ENCODE measurements at regions not wholly inside any gene's neighbourhood (a gene's known extent, or its start where the extent isn't known, plus 50 kb on each side); places are given as distances from the start of the nearest gene placed in this dataset.

- DNase-seq (ENCODE audit: low read depth), result no peak
- H2AFZ ChIP-seq (ENCODE audit: low read depth, low read length), result no peak overlapping the region
- no peak overlapping the region for H3K4me3 Mint-ChIP-seq (ENCODE audit: unreplicated experiment)
- no peak overlapping the region for H3K27ac Mint-ChIP-seq (ENCODE audit: unreplicated experiment)
- H3K9me3 ChIP-seq (ENCODE audit: insufficient read depth, low read depth, low read length), result no peaks in the 10 kb centered on the region
- no peak overlapping the region for H3K4me3 ChIP-seq (ENCODE audit: insufficient read depth, low read depth, low read length)
- H3K27me3 ChIP-seq (ENCODE audit: insufficient read depth, low read length), result no peaks in the 10 kb centered on the region
- no peaks in the 10 kb centered on the region for H3K9me3 Mint-ChIP-seq (ENCODE audit: unreplicated experiment)
- H3K27ac ChIP-seq (ENCODE audit: low read depth, low read length), result no peak overlapping the region
- H3K4me1 ChIP-seq (ENCODE audit: insufficient read depth, low read length), result no peaks in the 10 kb centered on the region
- no peak for TF ChIP-seq CTCF (IDR thresholded peaks at IDR 0.05; ENCODE audit: insufficient read depth, low read depth, low read length)
- no peak for TF ChIP-seq EZH2 (IDR thresholded peaks at IDR 0.05; ENCODE audit: insufficient read depth, low read length)
- H3K4me1 Mint-ChIP-seq (ENCODE audit: low read depth, unreplicated experiment), result peaks cover 8% of the 10 kb centered on the region
- H3K4me2 ChIP-seq (ENCODE audit: low read length), result no peak overlapping the region
- no peaks in the 10 kb centered on the region for H3K36me3 ChIP-seq (ENCODE audit: insufficient read depth, low read length)
- no peaks in the 10 kb centered on the region for H4K20me1 ChIP-seq (ENCODE audit: insufficient read depth, low read length)
- FAIRE-seq, result no peak
- H3K36me3 Mint-ChIP-seq (ENCODE audit: low read depth, unreplicated experiment), result no peaks in the 10 kb centered on the region
- no peaks in the 10 kb centered on the region for H3K27me3 Mint-ChIP-seq (ENCODE audit: low read depth, unreplicated experiment)
- no peaks in the 10 kb centered on the region for H3K79me2 ChIP-seq (ENCODE audit: insufficient read depth, low read length)
- no peak overlapping the region for H3K9ac ChIP-seq (ENCODE audit: low read length)
These were observed 757.0 kb downstream of the BRINP1 start for GRCh38 chr9:118612201-118612600.

GRCh38 chr9:118613996-118614395 lies 755.2 kb downstream of the BRINP1 start:
- Histone ChIP-seq H4K20me1 (ENCODE audit: insufficient read depth, low read length) (no peaks in the 10 kb centered on the region), H3K4me3 (ENCODE audit: insufficient read depth, low read depth, low read length) (no peak overlapping the region), H3K27me3 (ENCODE audit: insufficient read depth, low read length) (no peaks in the 10 kb centered on the region), H3K9ac (ENCODE audit: low read length) (no peak overlapping the region), H3K27ac (ENCODE audit: low read depth, low read length) (no peak overlapping the region), H2AFZ (ENCODE audit: low read depth, low read length) (no peak overlapping the region), H3K79me2 (ENCODE audit: insufficient read depth, low read length) (no peaks in the 10 kb centered on the region), H3K9me3 (ENCODE audit: insufficient read depth, low read depth, low read length) (no peaks in the 10 kb centered on the region), H3K36me3 (ENCODE audit: insufficient read depth, low read length) (no peaks in the 10 kb centered on the region), H3K4me2 (ENCODE audit: low read length) (no peak overlapping the region), H3K4me1 (ENCODE audit: insufficient read depth, low read length) (no peaks in the 10 kb centered on the region)
- Mint-ChIP-seq H3K27me3 (ENCODE audit: low read depth, unreplicated experiment) (no peaks in the 10 kb centered on the region), H3K4me3 (ENCODE audit: unreplicated experiment) (no peak overlapping the region), H3K27ac (ENCODE audit: unreplicated experiment) (no peak overlapping the region), H3K4me1 (ENCODE audit: low read depth, unreplicated experiment) (peaks cover 10% of the 10 kb centered on the region), H3K36me3 (ENCODE audit: low read depth, unreplicated experiment) (no peaks in the 10 kb centered on the region), H3K9me3 (ENCODE audit: unreplicated experiment) (no peaks in the 10 kb centered on the region)
- DNase-seq (ENCODE audit: low read depth) (no peak), FAIRE-seq (no peak)
- TF ChIP-seq EZH2 (IDR thresholded peaks at IDR 0.05; ENCODE audit: insufficient read depth, low read length) (no peak), CTCF (IDR thresholded peaks at IDR 0.05; ENCODE audit: insufficient read depth, low read depth, low read length) (no peak)

- no peak overlapping the region for H3K27ac ChIP-seq (ENCODE audit: low read depth, low read length)
- Mint-ChIP-seq H3K4me1 (ENCODE audit: low read depth, unreplicated experiment) (peaks cover 7% of the 10 kb centered on the region), H3K27me3 (ENCODE audit: low read depth, unreplicated experiment) (no peaks in the 10 kb centered on the region), H3K4me3 (ENCODE audit: unreplicated experiment) (no peak overlapping the region), H3K9me3 (ENCODE audit: unreplicated experiment) (no peaks in the 10 kb centered on the region), H3K27ac (ENCODE audit: unreplicated experiment) (no peak overlapping the region), H3K36me3 (ENCODE audit: low read depth, unreplicated experiment) (no peaks in the 10 kb centered on the region)
- no peak overlapping the region for H3K4me3 ChIP-seq (ENCODE audit: insufficient read depth, low read depth, low read length)
- H3K4me2 ChIP-seq (ENCODE audit: low read length), result no peak overlapping the region
- DNase-seq (ENCODE audit: low read depth) (no peak), FAIRE-seq (no peak)
- H3K9ac ChIP-seq (ENCODE audit: low read length), result no peak overlapping the region
- H2AFZ ChIP-seq (ENCODE audit: low read depth, low read length), result no peak overlapping the region
- no peaks in the 10 kb centered on the region for H3K36me3 ChIP-seq (ENCODE audit: insufficient read depth, low read length)
- TF ChIP-seq EZH2 (IDR thresholded peaks at IDR 0.05; ENCODE audit: insufficient read depth, low read length) (no peak), CTCF (IDR thresholded peaks at IDR 0.05; ENCODE audit: insufficient read depth, low read depth, low read length) (no peak)
- H3K79me2 ChIP-seq (ENCODE audit: insufficient read depth, low read length), result no peaks in the 10 kb centered on the region
- H3K27me3 ChIP-seq (ENCODE audit: insufficient read depth, low read length), result no peaks in the 10 kb centered on the region
- no peaks in the 10 kb centered on the region for H3K9me3 ChIP-seq (ENCODE audit: insufficient read depth, low read depth, low read length)
- H4K20me1 ChIP-seq (ENCODE audit: insufficient read depth, low read length), result no peaks in the 10 kb centered on the region
- no peaks in the 10 kb centered on the region for H3K4me1 ChIP-seq (ENCODE audit: insufficient read depth, low read length)
These were observed 751.2 kb downstream of the BRINP1 start for GRCh38 chr9:118618084-118618483.

All from astrocyte (in vitro differentiated cells and primary cell).